GM13977 (cell line): ENCODE measurements at regions not wholly inside any gene's neighbourhood (a gene's known extent, or its start where the extent isn't known, plus 50 kb on each side); places are given as distances from the start of the nearest gene placed in this dataset.

Source experiments
- DNase-seq: peaks from one replicate; pipeline ENCODE4 v3.0.0; 2012; ENCODE audit warnings: low spot score
- CTCF ChIP-seq: IDR thresholded peaks from 2 replicates; pipeline ENCODE4 v1.5.1; 2012; ENCODE audit warnings: mild to moderate bottlenecking, control low read depth; ENCODE audit not compliant: insufficient read depth; ENCODE audit errors: extremely low read depth, missing control alignments
- in situ Hi-C: fragments of 300-500 bp; cut with MboI; formaldehyde crosslinking; loops from one replicate; pipeline ENCODE4 v1.12.0; 2022; ENCODE audit warnings: low sequenced_read_pairs, low pct_unique_long_range_greater_than_20kb, mixed read lengths, inconsistent platforms; ENCODE audit not compliant: unreplicated experiment

- no peak for TF ChIP-seq CTCF
- in situ Hi-C loops, result no loop called here
- DNase-seq, result no peak
These were observed 721.9 kb downstream of the OTOL1 start for GRCh38 chr3:162218479-162218878.

- in situ Hi-C loops, result no loop called here
- DNase-seq, result no peak
- no peak for TF ChIP-seq CTCF
These were observed 728.1 kb downstream of the OTOL1 start for GRCh38 chr3:162224746-162225145.

GRCh38 chr3:162236949-162237348, 740.3 kb downstream of the OTOL1 start:
- TF ChIP-seq CTCF, result no peak
- in situ Hi-C loops, result no loop called here

GRCh38 chr3:162250782-162251181, 754.2 kb downstream of the OTOL1 start:
- no peak for TF ChIP-seq CTCF
- in situ Hi-C loops, result no loop called here
- no peak for DNase-seq

More at GRCh38 chr3:162236949-162237348, 740.3 kb downstream of the OTOL1 start:
- DNase-seq, result no peak

GRCh38 chr3:162262129-162262528, 765.5 kb downstream of the OTOL1 start:
- in situ Hi-C loops, result no loop called here
- no peak for TF ChIP-seq CTCF
- no peak for DNase-seq

- in situ Hi-C loops, result no loop called here
- no peak for DNase-seq
- TF ChIP-seq CTCF, result no peak
These were observed 767.0 kb downstream of the OTOL1 start for GRCh38 chr3:162263596-162263995.

- in situ Hi-C loops, result no loop called here
- TF ChIP-seq CTCF, result no peak
- DNase-seq, result no peak
These were observed 773.2 kb downstream of the OTOL1 start for GRCh38 chr3:162269636-162270458.
